Endothelial cell of umbilical vein (primary cell): ENCODE measurements at regions not wholly inside any gene's neighbourhood (a gene's known extent, or its start where the extent isn't known, plus 50 kb on each side); places are given as distances from the start of the nearest gene placed in this dataset.
"Not testable (repeated sequence)": the region's sequence is repeated elsewhere in the genome, so short reads cannot be mapped to it uniquely, and the experiment has no call there.

Experiments used
- BruUV-seq: library from RNA; stranded (reverse); fragments of 400-500 nt; replicated peaks from 2 replicates; lab custom pipeline; 2021; lab: Mats Ljungman, UMichigan
- CTCF ChIA-PET: fragments of 300-600, 350-600 bp; sonication (Branson Sonifier 250); formaldehyde crosslinking; loops from one replicate; lab custom pipeline; 2021; ENCODE audit warnings: antibody characterized with exemption, inconsistent platforms; lab: Charles Lee
- POLR2A ChIA-PET: fragments of 300-600, 350-600 bp; sonication (Branson Sonifier 250); formaldehyde crosslinking; loops from one replicate; lab custom pipeline; 2021; ENCODE audit warnings: antibody characterized with exemption, inconsistent platforms; lab: Charles Lee
- DNase-seq: peaks from one replicate; pipeline ENCODE4 v3.0.0-alpha.2; 2011; ENCODE audit warnings: low read depth, low spot score
- FAIRE-seq: peaks from 2 replicates; lab custom pipeline; 2011; peaks lifted over from hg19 to GRCh38; lab: Jason Lieb, UNC
- H2AFZ ChIP-seq: 2 replicates; pipeline ENCODE4 v1.6.0; 2012; ENCODE audit warnings: low read depth, low read length, control low read depth, inconsistent platforms
- H3K27ac ChIP-seq: 2 replicates; pipeline ENCODE4 v1.5.1; 2011; ENCODE audit warnings: low read depth, mild to moderate bottlenecking, control low read depth, low read length, moderate library complexity; ENCODE audit not compliant: insufficient read depth
- H3K27me3 ChIP-seq, 2 experiments: 2 replicates each; pipeline versions ENCODE4 v1.6.0 to v1.6.1; 2011; ENCODE audit warnings: low read length in 2 of 2, mixed read lengths in 1 of 2; ENCODE audit not compliant: control insufficient read depth in 2 of 2, insufficient read depth in 2 of 2
- H3K36me3 ChIP-seq, 2 experiments: 2 replicates in 1 of 2; 3 replicates in 1 of 2; pipeline ENCODE4 v1.5.1; 2011; ENCODE audit warnings: low read length in 2 of 2, mild to moderate bottlenecking in 1 of 2, moderate library complexity in 1 of 2; ENCODE audit not compliant: control insufficient read depth in 2 of 2, insufficient read depth in 2 of 2; ENCODE audit errors: extremely low read depth in 1 of 2
- H3K4me1 ChIP-seq: 3 replicates; pipeline ENCODE4 v1.5.1; 2011; ENCODE audit warnings: mild to moderate bottlenecking, low read length; ENCODE audit not compliant: control insufficient read depth, insufficient read depth; ENCODE audit errors: extremely low read depth
- H3K4me2 ChIP-seq: 2 replicates; pipeline ENCODE4 v1.6.1; 2011; ENCODE audit warnings: low read length, control low read depth, mixed read lengths; ENCODE audit not compliant: insufficient read depth
- H3K4me3 ChIP-seq, 3 experiments: fragments of 200-600 bp in 1 of 3; sonication (generic), shearing (Covaris generic) in 1 of 3; replicated peaks in 1 of 3; 2 replicates each; pipeline ENCODE4 v1.5.1; 2011 to 2016; ENCODE audit warnings: control low read depth in 3 of 3, low read length in 3 of 3, mild to moderate bottlenecking in 2 of 3, inconsistent platforms in 1 of 3, low read depth in 1 of 3, moderate library complexity in 1 of 3; ENCODE audit not compliant: insufficient read depth in 1 of 3
- H3K79me2 ChIP-seq: 2 replicates; pipeline ENCODE4 v1.6.0; 2012; ENCODE audit warnings: low read length, inconsistent platforms; ENCODE audit not compliant: control insufficient read depth, insufficient read depth
- H3K9ac ChIP-seq: replicated peaks from 2 replicates; pipeline ENCODE3; 2011; ENCODE audit warnings: low read length, control low read depth; ENCODE audit not compliant: insufficient read depth; ENCODE audit errors: extremely low read depth
- H3K9me1 ChIP-seq: replicated peaks from 3 replicates; pipeline ENCODE4 v1.6.0; 2011; ENCODE audit warnings: mild to moderate bottlenecking, low read length; ENCODE audit not compliant: control insufficient read depth, insufficient read depth; ENCODE audit errors: extremely low read depth
- H3K9me3 ChIP-seq: replicated peaks from 2 replicates; pipeline ENCODE4 v1.5.1; 2012; ENCODE audit warnings: low read length, inconsistent platforms; ENCODE audit not compliant: control insufficient read depth, insufficient read depth
- H4K20me1 ChIP-seq: replicated peaks from 2 replicates; pipeline ENCODE3; 2011; ENCODE audit warnings: mild to moderate bottlenecking, low read length; ENCODE audit not compliant: control insufficient read depth, insufficient read depth; ENCODE audit errors: extremely low read depth
- CTCF ChIP-seq, 2 donors: IDR thresholded peaks; 1 replicate in 1 of 2; 2 replicates in 1 of 2; pipeline ENCODE4 v1.5.1; 2011; ENCODE audit warnings: low read length in 2 of 2, mild to moderate bottlenecking in 2 of 2, moderate library complexity in 2 of 2, control low read depth in 1 of 2, inconsistent platforms in 1 of 2, low read depth in 1 of 2; ENCODE audit not compliant: insufficient read depth in 1 of 2; ENCODE audit errors: extremely low read depth in 1 of 2
- EZH2 ChIP-seq: IDR thresholded peaks from 2 replicates; pipeline ENCODE4 v1.6.1; 2012; ENCODE audit warnings: borderline replicate concordance, low read depth, mild to moderate bottlenecking, moderate library complexity, low read length, inconsistent platforms; ENCODE audit not compliant: severe bottlenecking
- FOS ChIP-seq: IDR thresholded peaks from 2 replicates; pipeline ENCODE4 v1.6.1; 2011; ENCODE audit warnings: mild to moderate bottlenecking, low read length, moderate library complexity, borderline replicate concordance; ENCODE audit not compliant: insufficient read depth
- GATA2 ChIP-seq: IDR thresholded peaks from 2 replicates; pipeline ENCODE4 v1.7.0; 2011; ENCODE audit warnings: low read depth, mild to moderate bottlenecking, moderate library complexity, mixed read lengths, low read length; ENCODE audit not compliant: insufficient read length, insufficient read depth
- JUN ChIP-seq: IDR thresholded peaks from 2 replicates; pipeline ENCODE4 v1.6.1; 2011; ENCODE audit warnings: borderline replicate concordance, low read depth; ENCODE audit not compliant: insufficient read length, insufficient read depth
- MAX ChIP-seq: IDR thresholded peaks from 2 replicates; pipeline ENCODE4 v1.6.1; 2011; ENCODE audit not compliant: insufficient read depth, insufficient read length
- MYC ChIP-seq: IDR thresholded peaks from one replicate; pipeline ENCODE4 v1.6.1; 2011; ENCODE audit warnings: mild to moderate bottlenecking, low read depth, low read length
- POLR2A ChIP-seq: IDR thresholded peaks from 2 replicates; pipeline ENCODE4 v1.6.1; 2012; ENCODE audit warnings: low read depth, mild to moderate bottlenecking, control low read depth, low read length
- POLR2AphosphoS5 ChIP-seq: IDR thresholded peaks from 2 replicates; pipeline ENCODE4 v1.6.1; 2012; ENCODE audit warnings: low read depth, mild to moderate bottlenecking, control low read depth, low read length, moderate library complexity; ENCODE audit not compliant: insufficient read depth
- dilution Hi-C: fragments of 300-500 bp; cut with MboI; formaldehyde crosslinking; loops from one replicate; pipeline ENCODE4 v1.15.0; 2019; ENCODE audit warnings: low sequenced_read_pairs; ENCODE audit not compliant: extremely low pct_ligation_motif_present
- intact Hi-C: fragments of 100-400 bp; cut with micrococcal nuclease; formaldehyde crosslinking; loops from one replicate; pipeline ENCODE4 v1.10.0; 2022

GRCh38 chr10:34937643-34938398, 122.7 kb upstream of the PARD3 start:
- FAIRE-seq (peak; percentile 77), DNase-seq (peak; percentile 63)
- H3K9me3 ChIP-seq, H3K36me3 ChIP-seq, H3K4me1 ChIP-seq, H3K4me2 ChIP-seq, H2AFZ ChIP-seq, H4K20me1 ChIP-seq, BruUV-seq, intact Hi-C loops, H3K27me3 ChIP-seq, H3K79me2 ChIP-seq, dilution Hi-C loops, H3K9me1 ChIP-seq, H3K9ac ChIP-seq, H3K4me3 ChIP-seq, H3K27ac ChIP-seq: not testable (repeated sequence)
- POLR2A ChIA-PET: interaction anchor here (0.7 kb wide), 1 partner anchor 95 kb away, joined by 5 read pairs; no protein-coding TSS in a partner anchor
- peak; percentile 15 to 19 for TF ChIP-seq CTCF (IDR thresholded peaks at IDR 0.05; ENCODE audit: extremely low read depth in 1 of 2, insufficient read depth in 1 of 2, low read depth in 1 of 2, low read length in 2 of 2)
- TF ChIP-seq FOS: peak; percentile 32
- CTCF ChIA-PET: interaction anchor here (0.6 to 2.7 kb wide), 25 partner anchors 9 to 492 kb away, joined by 3 to 14 read pairs (median 4); no protein-coding TSS in a partner anchor

GRCh38 chr10:34936061-34936460, 121.0 kb upstream of the PARD3 start:
- Histone ChIP-seq H2AFZ (no peak overlapping the region), H3K27me3 (no peaks in the 10 kb centered on the region), H3K9ac (no peak overlapping the region), H3K9me3 (no peaks in the 10 kb centered on the region), H3K79me2 (no peaks in the 10 kb centered on the region), H3K9me1 (no peaks in the 10 kb centered on the region), H3K4me3 (no peak overlapping the region), H3K27ac (no peak overlapping the region), H4K20me1 (no peaks in the 10 kb centered on the region), H3K4me2 (no peak overlapping the region), H3K36me3 (no peaks in the 10 kb centered on the region), H3K4me1 (peaks cover 4% of the 10 kb centered on the region)
- FAIRE-seq (no peak), DNase-seq (no peak)
- no TSS peak for BruUV-seq
- TF ChIP-seq FOS (no peak), JUN (no peak), POLR2AphosphoS5 (no peak), GATA2 (no peak), POLR2A (no peak), EZH2 (no peak), MAX (no peak), MYC (no peak), CTCF (IDR thresholded peaks at IDR 0.05; ENCODE audit: extremely low read depth in 1 of 2, insufficient read depth in 1 of 2, low read depth in 1 of 2, low read length in 2 of 2) (no peak)
- intact Hi-C loops: no loop called here
- ChIA-PET CTCF (interaction anchor here (0.6 to 1.2 kb wide), 2 partner anchors 9 to 25 kb away, joined by 3 to 5 read pairs; no protein-coding TSS in a partner anchor), POLR2A (no interaction called here)
- dilution Hi-C loops: no loop called here
